Endodermal cell (in vitro differentiated cells): ENCODE measurements at regions not wholly inside any gene's neighbourhood (a gene's known extent, or its start where the extent isn't known, plus 50 kb on each side); places are given as distances from the start of the nearest gene placed in this dataset.

Experiments
- DNase-seq: peaks from one replicate; pipeline ENCODE4 v3.0.0-alpha.2; 2017
- H3K27ac ChIP-seq: 2 replicates; pipeline ENCODE4 v1.5.1; 2013; ENCODE audit warnings: mild to moderate bottlenecking, low read depth, low read length, moderate library complexity
- H3K27me3 ChIP-seq: 2 replicates; pipeline ENCODE4 v1.6.1; 2013; ENCODE audit warnings: mild to moderate bottlenecking, low read length, moderate library complexity; ENCODE audit not compliant: insufficient read depth, control insufficient read depth, poor library complexity, severe bottlenecking
- H3K36me3 ChIP-seq: 2 replicates; pipeline ENCODE4 v1.7.0; 2013; ENCODE audit warnings: mild to moderate bottlenecking, low read length, moderate library complexity; ENCODE audit not compliant: control insufficient read depth, insufficient read depth
- H3K4me1 ChIP-seq: one replicate; pipeline ENCODE4 v1.7.0; 2013; ENCODE audit warnings: low read length; ENCODE audit not compliant: control insufficient read depth, insufficient read depth
- H3K4me3 ChIP-seq: 2 replicates; pipeline ENCODE4 v1.5.1; 2013; ENCODE audit warnings: mild to moderate bottlenecking, low read length, moderate library complexity
- H3K9ac ChIP-seq: 2 replicates; pipeline ENCODE4 v1.6.1; 2013; ENCODE audit warnings: mild to moderate bottlenecking, low read length, moderate library complexity; ENCODE audit not compliant: poor library complexity, severe bottlenecking; ENCODE audit errors: extremely low read depth
- H3K9me3 ChIP-seq: 2 replicates; pipeline ENCODE4 v1.6.1; 2013; ENCODE audit warnings: mild to moderate bottlenecking, low read length, moderate library complexity; ENCODE audit not compliant: control insufficient read depth
- H3K27ac Mint-ChIP-seq: 2 replicates; pipeline ENCODE4 v1.8.0; 2020; ENCODE audit warnings: mixed read lengths
- H3K27me3 Mint-ChIP-seq: 2 replicates; pipeline ENCODE4 v1.8.0; 2021; ENCODE audit warnings: mild to moderate bottlenecking, mixed read lengths; ENCODE audit not compliant: insufficient read depth
- H3K36me3 Mint-ChIP-seq: 2 replicates; pipeline ENCODE4 v1.8.0; 2020; ENCODE audit warnings: low read depth, mixed read lengths
- H3K4me1 Mint-ChIP-seq: 2 replicates; pipeline ENCODE4 v1.8.0; 2020; ENCODE audit warnings: mixed read lengths
- H3K4me3 Mint-ChIP-seq: 2 replicates; pipeline ENCODE4 v1.8.0; 2020; ENCODE audit warnings: mild to moderate bottlenecking, moderate library complexity, mixed read lengths
- H3K9me3 Mint-ChIP-seq: 2 replicates; pipeline ENCODE4 v1.8.0; 2020; ENCODE audit warnings: mild to moderate bottlenecking, mixed read lengths
- WGBS, 2 experiments: methylation state at CpG; one replicate each; pipeline versions ENCODE4 v1.1.5 to v1.1.7; 2013; ENCODE audit warnings: missing lambda C conversion rate in 2 of 2, mixed read lengths in 1 of 2; ENCODE audit not compliant: insufficient coverage in 1 of 2, insufficient read length in 1 of 2; 5-methylcytosine and 5-hydroxymethylcytosine counted together
- TF ChIP-seq, protein P1 (sequence below): fragments of 200-600 bp; sonication (generic); conservative IDR thresholded peaks from 2 replicates; pipeline ENCODE4 v1.5.0; 2021; ENCODE audit warnings: antibody characterized with exemption, mild to moderate bottlenecking

DNA sequence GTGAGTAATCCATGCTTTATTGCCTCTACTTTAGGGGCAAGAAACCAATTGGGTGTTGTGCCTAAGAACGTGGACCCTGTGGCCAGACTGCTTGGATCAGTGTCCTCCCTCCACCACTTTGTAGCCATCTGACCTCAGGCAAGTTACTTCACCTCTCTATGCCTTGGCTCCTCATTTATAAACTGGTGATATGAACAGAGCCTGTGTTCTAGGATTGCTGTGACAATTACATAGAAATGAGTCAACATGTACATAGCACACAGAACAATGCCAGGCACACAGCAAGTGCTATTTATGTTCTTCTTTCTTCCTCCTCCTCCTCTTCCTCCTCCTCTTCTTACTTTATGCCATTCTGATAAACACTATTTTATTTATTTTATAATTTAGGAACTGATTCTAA is 339.4 kb downstream of the CD83 start:
- WGBS, 2 experiments = 96 to 100% methylated on average over 1 of the region's 1 CpG
- H3K9me3 ChIP-seq = peaks cover 4% of the 10 kb centered on the region
- peaks cover 11% of the 10 kb centered on the region for H3K9me3 Mint-ChIP-seq

GRCh38 chr6:14458669-14459266 is 341.2 kb downstream of the CD83 start:
- Histone ChIP-seq H3K4me3 (no peak overlapping the region), H3K27ac (no peak overlapping the region), H3K27me3 (no peaks in the 10 kb centered on the region), H3K9ac (no peak overlapping the region), H3K4me1 (peaks cover 15% of the 10 kb centered on the region), H3K9me3 (peaks cover 15% of the 10 kb centered on the region), H3K36me3 (no peaks in the 10 kb centered on the region)
- peaks cover 65% of the 10 kb centered on the region for H3K36me3 Mint-ChIP-seq
- no peak for DNase-seq
- no peaks in the 10 kb centered on the region for H3K27me3 Mint-ChIP-seq
- H3K27ac Mint-ChIP-seq = no peak overlapping the region
- 95 to 100% methylated on average over 3 to 5 of the region's 5 CpGs for WGBS, 2 experiments
- H3K4me1 Mint-ChIP-seq = peaks cover 27% of the 10 kb centered on the region
- peaks cover 20% of the 10 kb centered on the region for H3K9me3 Mint-ChIP-seq
- H3K4me3 Mint-ChIP-seq = no peak overlapping the region
- TF ChIP-seq, protein P1, sequence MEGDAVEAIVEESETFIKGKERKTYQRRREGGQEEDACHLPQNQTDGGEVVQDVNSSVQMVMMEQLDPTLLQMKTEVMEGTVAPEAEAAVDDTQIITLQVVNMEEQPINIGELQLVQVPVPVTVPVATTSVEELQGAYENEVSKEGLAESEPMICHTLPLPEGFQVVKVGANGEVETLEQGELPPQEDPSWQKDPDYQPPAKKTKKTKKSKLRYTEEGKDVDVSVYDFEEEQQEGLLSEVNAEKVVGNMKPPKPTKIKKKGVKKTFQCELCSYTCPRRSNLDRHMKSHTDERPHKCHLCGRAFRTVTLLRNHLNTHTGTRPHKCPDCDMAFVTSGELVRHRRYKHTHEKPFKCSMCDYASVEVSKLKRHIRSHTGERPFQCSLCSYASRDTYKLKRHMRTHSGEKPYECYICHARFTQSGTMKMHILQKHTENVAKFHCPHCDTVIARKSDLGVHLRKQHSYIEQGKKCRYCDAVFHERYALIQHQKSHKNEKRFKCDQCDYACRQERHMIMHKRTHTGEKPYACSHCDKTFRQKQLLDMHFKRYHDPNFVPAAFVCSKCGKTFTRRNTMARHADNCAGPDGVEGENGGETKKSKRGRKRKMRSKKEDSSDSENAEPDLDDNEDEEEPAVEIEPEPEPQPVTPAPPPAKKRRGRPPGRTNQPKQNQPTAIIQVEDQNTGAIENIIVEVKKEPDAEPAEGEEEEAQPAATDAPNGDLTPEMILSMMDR = no peak

More for the DNA sequence above, 339.4 kb downstream of the CD83 start:
- Mint-ChIP-seq H3K4me3 (no peak overlapping the region), H3K36me3 (peaks cover 52% of the 10 kb centered on the region), H3K4me1 (peaks cover 27% of the 10 kb centered on the region), H3K27me3 (no peaks in the 10 kb centered on the region), H3K27ac (no peak overlapping the region)
- H3K4me1 ChIP-seq = peaks cover 15% of the 10 kb centered on the region
- no peak overlapping the region for H3K27ac ChIP-seq
- no peak for DNase-seq
- no peak overlapping the region for H3K9ac ChIP-seq
- H3K36me3 ChIP-seq = no peaks in the 10 kb centered on the region
- no peaks in the 10 kb centered on the region for H3K27me3 ChIP-seq
- TF ChIP-seq, protein P1 = no peak
- H3K4me3 ChIP-seq = no peak overlapping the region

DNA sequence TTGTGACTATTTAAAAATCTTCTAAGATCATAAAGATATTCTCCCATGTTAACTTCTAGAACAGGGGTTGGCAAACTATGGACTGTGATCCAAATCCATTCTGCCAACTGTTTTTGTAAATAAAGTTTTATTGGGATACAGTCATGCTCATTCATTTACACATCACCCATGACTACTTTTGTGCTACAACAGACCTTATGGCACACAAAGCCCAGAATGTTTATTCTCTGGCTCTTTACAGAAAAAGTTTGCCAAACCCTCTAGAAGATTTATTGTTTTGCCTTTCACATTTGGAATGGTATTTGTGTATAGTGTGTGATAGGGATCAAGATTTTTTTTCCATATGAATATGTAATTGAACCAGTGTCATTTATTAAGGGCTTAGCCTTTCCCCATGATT is 341.7 kb downstream of the CD83 start:
- no peaks in the 10 kb centered on the region for H3K27me3 ChIP-seq
- DNase-seq = no peak

More for the DNA sequence above, 341.7 kb downstream of the CD83 start:
- no peaks in the 10 kb centered on the region for H3K36me3 ChIP-seq
- no peak overlapping the region for H3K9ac ChIP-seq
- H3K27ac ChIP-seq = no peak overlapping the region
- Mint-ChIP-seq H3K27me3 (no peaks in the 10 kb centered on the region), H3K4me1 (peaks cover 28% of the 10 kb centered on the region), H3K36me3 (peaks cover 70% of the 10 kb centered on the region), H3K4me3 (no peak overlapping the region), H3K9me3 (peaks cover 26% of the 10 kb centered on the region), H3K27ac (no peak overlapping the region)
- peaks cover 15% of the 10 kb centered on the region for H3K4me1 ChIP-seq
- peaks cover 17% of the 10 kb centered on the region for H3K9me3 ChIP-seq
- H3K4me3 ChIP-seq = no peak overlapping the region
- TF ChIP-seq, protein P1 = no peak
